ENCODE measurements at regions not wholly inside any gene's neighbourhood (a gene's known extent, or its start where the extent isn't known, plus 50 kb on each side); places are given as distances from the start of the nearest gene placed in this dataset.

DNA sequence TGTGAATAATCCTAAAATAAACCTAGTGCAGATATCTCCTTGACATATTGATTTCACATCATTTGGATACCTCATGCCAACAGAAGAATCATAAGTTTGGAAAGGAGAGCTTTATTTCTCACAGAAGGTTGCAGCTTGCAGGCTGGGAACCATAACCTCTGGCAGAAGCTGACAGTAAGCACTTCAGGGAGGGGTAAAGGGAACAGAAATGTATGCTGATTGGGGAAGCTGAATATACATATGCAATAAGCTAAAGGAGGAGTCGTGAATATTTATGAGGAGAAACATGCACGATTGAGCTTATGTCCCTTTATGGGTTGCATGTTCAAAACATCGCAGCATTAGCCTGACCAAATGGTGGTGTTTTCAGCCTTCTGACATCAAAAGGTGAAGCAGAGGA, 814.5 kb downstream of the TBC1D22A start:
- DNase-seq (ENCODE audit: low spot score): no peak
- TF ChIP-seq, protein P1, sequence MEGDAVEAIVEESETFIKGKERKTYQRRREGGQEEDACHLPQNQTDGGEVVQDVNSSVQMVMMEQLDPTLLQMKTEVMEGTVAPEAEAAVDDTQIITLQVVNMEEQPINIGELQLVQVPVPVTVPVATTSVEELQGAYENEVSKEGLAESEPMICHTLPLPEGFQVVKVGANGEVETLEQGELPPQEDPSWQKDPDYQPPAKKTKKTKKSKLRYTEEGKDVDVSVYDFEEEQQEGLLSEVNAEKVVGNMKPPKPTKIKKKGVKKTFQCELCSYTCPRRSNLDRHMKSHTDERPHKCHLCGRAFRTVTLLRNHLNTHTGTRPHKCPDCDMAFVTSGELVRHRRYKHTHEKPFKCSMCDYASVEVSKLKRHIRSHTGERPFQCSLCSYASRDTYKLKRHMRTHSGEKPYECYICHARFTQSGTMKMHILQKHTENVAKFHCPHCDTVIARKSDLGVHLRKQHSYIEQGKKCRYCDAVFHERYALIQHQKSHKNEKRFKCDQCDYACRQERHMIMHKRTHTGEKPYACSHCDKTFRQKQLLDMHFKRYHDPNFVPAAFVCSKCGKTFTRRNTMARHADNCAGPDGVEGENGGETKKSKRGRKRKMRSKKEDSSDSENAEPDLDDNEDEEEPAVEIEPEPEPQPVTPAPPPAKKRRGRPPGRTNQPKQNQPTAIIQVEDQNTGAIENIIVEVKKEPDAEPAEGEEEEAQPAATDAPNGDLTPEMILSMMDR (IDR thresholded peaks at IDR 0.05): no peak
- H3K27ac ChIP-seq: no peak overlapping the region
- no peak for ATAC-seq (ENCODE audit: insufficient number of reproducible peaks, low FRiP score, low read depth)
- no peaks in the 10 kb centered on the region for H3K9me3 ChIP-seq
- no peaks in the 10 kb centered on the region for H3K36me3 ChIP-seq
- no peaks in the 10 kb centered on the region for H3K27me3 ChIP-seq (replicated peaks; ENCODE audit: insufficient read depth)
- no peaks in the 10 kb centered on the region for H3K4me1 ChIP-seq (ENCODE audit: control insufficient read depth in 1 of 2, low read depth in 2 of 2)
- H3K4me3 ChIP-seq: no peak overlapping the region

- Histone ChIP-seq H3K4me3 (no peak overlapping the region), H3K36me3 (no peaks in the 10 kb centered on the region), H3K27me3 (replicated peaks; ENCODE audit: insufficient read depth) (no peaks in the 10 kb centered on the region), H3K9me3 (no peaks in the 10 kb centered on the region), H3K4me1 (ENCODE audit: control insufficient read depth in 1 of 2, low read depth in 2 of 2) (no peaks in the 10 kb centered on the region), H3K27ac (no peak overlapping the region)
- TF ChIP-seq, protein P1 (IDR thresholded peaks at IDR 0.05): no peak
- DNase-seq (ENCODE audit: low spot score) (no peak), ATAC-seq (ENCODE audit: insufficient number of reproducible peaks, low FRiP score, low read depth) (no peak)
Observed at GRCh38 chr22:47575291-47575690, 812.8 kb downstream of the TBC1D22A start.

- no peak for ATAC-seq (ENCODE audit: insufficient number of reproducible peaks, low FRiP score, low read depth)
- H3K36me3 ChIP-seq: no peaks in the 10 kb centered on the region
- no peak for DNase-seq (ENCODE audit: low spot score)
- H3K27me3 ChIP-seq (replicated peaks; ENCODE audit: insufficient read depth): no peaks in the 10 kb centered on the region
- H3K9me3 ChIP-seq: no peaks in the 10 kb centered on the region
- TF ChIP-seq, protein P1 (IDR thresholded peaks at IDR 0.05): no peak
- H3K4me3 ChIP-seq: no peak overlapping the region
- no peak overlapping the region for H3K27ac ChIP-seq
- no peaks in the 10 kb centered on the region for H3K4me1 ChIP-seq (ENCODE audit: control insufficient read depth in 1 of 2, low read depth in 2 of 2)
Observed at GRCh38 chr22:47574556-47574955, 812.1 kb downstream of the TBC1D22A start.

GRCh38 chr22:47573141-47573540, 810.7 kb downstream of the TBC1D22A start:
- no peak overlapping the region for H3K27ac ChIP-seq
- TF ChIP-seq, protein P1 (IDR thresholded peaks at IDR 0.05): no peak
- H3K36me3 ChIP-seq: no peaks in the 10 kb centered on the region
- no peaks in the 10 kb centered on the region for H3K9me3 ChIP-seq
- H3K27me3 ChIP-seq (replicated peaks; ENCODE audit: insufficient read depth): no peaks in the 10 kb centered on the region
- no peak for DNase-seq (ENCODE audit: low spot score)
- no peak for ATAC-seq (ENCODE audit: insufficient number of reproducible peaks, low FRiP score, low read depth)
- H3K4me1 ChIP-seq (ENCODE audit: control insufficient read depth in 1 of 2, low read depth in 2 of 2): no peaks in the 10 kb centered on the region
- H3K4me3 ChIP-seq: no peak overlapping the region

- TF ChIP-seq, protein P1 (IDR thresholded peaks at IDR 0.05): no peak
- H3K9me3 ChIP-seq: no peaks in the 10 kb centered on the region
- H3K4me3 ChIP-seq: no peak overlapping the region
- no peak for DNase-seq (ENCODE audit: low spot score)
- no peak for ATAC-seq (ENCODE audit: insufficient number of reproducible peaks, low FRiP score, low read depth)
- H3K27me3 ChIP-seq (replicated peaks; ENCODE audit: insufficient read depth): no peaks in the 10 kb centered on the region
- H3K27ac ChIP-seq: no peak overlapping the region
- H3K36me3 ChIP-seq: no peaks in the 10 kb centered on the region
- no peaks in the 10 kb centered on the region for H3K4me1 ChIP-seq (ENCODE audit: control insufficient read depth in 1 of 2, low read depth in 2 of 2)
Observed at GRCh38 chr22:47572443-47572842, 810.0 kb downstream of the TBC1D22A start.
